D721Med (cell line): ENCODE measurements at regions not wholly inside any gene's neighbourhood (a gene's known extent, or its start where the extent isn't known, plus 50 kb on each side); places are given as distances from the start of the nearest gene placed in this dataset.
A peak's percentile ranks its signal among the peaks of the same experiment; 100 is the strongest.

Source experiments
- DNase-seq: peaks from one replicate; pipeline ENCODE4 v3.0.0; 2011; ENCODE audit warnings: low spot score; ENCODE audit not compliant: insufficient read length
- FAIRE-seq: peaks from 2 replicates; lab custom pipeline; 2011; peaks lifted over from hg19 to GRCh38; lab: Jason Lieb, UNC
- CTCF ChIP-seq: IDR thresholded peaks from 2 replicates; pipeline ENCODE4 v1.5.1; 2012; ENCODE audit warnings: mild to moderate bottlenecking, control low read depth; ENCODE audit not compliant: insufficient read depth; ENCODE audit errors: missing control alignments

- DNase-seq, result no peak
- no peak for TF ChIP-seq CTCF
- FAIRE-seq, result no peak
Measured at GRCh38 chr14:46053221-46053620, 598.4 kb downstream of the RPL10L start.

GRCh38 chr14:46051796-46052195, 599.8 kb downstream of the RPL10L start:
- TF ChIP-seq CTCF, result no peak
- FAIRE-seq (no peak), DNase-seq (no peak)

- peak; percentile 58 for TF ChIP-seq CTCF
- FAIRE-seq (no peak), DNase-seq (no peak)
Measured at GRCh38 chr14:46048127-46048526, 603.5 kb downstream of the RPL10L start.

- FAIRE-seq (no peak), DNase-seq (no peak)
- TF ChIP-seq CTCF, result no peak
Measured at GRCh38 chr14:46036099-46036498, 615.5 kb downstream of the RPL10L start.

GRCh38 chr14:46034305-46034704, 617.3 kb downstream of the RPL10L start:
- no peak for TF ChIP-seq CTCF
- FAIRE-seq (no peak), DNase-seq (no peak)

GRCh38 chr14:46018846-46019420, 632.6 kb downstream of the RPL10L start:
- TF ChIP-seq CTCF, result no peak
- DNase-seq (no peak), FAIRE-seq (no peak)

- TF ChIP-seq CTCF, result no peak
- FAIRE-seq, result no peak
- no peak for DNase-seq
Measured at GRCh38 chr14:46008348-46008747, 643.2 kb downstream of the RPL10L start.
